Left lung (tissue), 4 donors: ENCODE measurements at regions not wholly inside any gene's neighbourhood (a gene's known extent, or its start where the extent isn't known, plus 50 kb on each side); places are given as distances from the start of the nearest gene placed in this dataset.

Source experiments
- ATAC-seq: fragments of 200-7000 bp; cut with Tn5 transposase; one replicate; pipeline ENCODE4 v1.9.1; 2020; ENCODE audit warnings: moderate library complexity
- DNase-seq, 4 donors: peaks; one replicate each; pipeline ENCODE4 v3.0.0-alpha.2; 2013 to 2020
- H3K27ac ChIP-seq, 2 donors: fragments of 200-600 bp; sonication (generic) in 1 of 2; one replicate each; pipeline versions ENCODE4 v1.5.0 to v1.8.0; 2020 to 2021
- H3K27me3 ChIP-seq, 2 donors: fragments of 200-600 bp; sonication (generic) in 1 of 2; one replicate each; pipeline versions ENCODE4 v1.5.0 to v1.8.0; 2020 to 2021
- H3K36me3 ChIP-seq, 2 donors: fragments of 200-600 bp; sonication (generic) in 1 of 2; one replicate each; pipeline versions ENCODE4 v1.5.0 to v1.8.0; 2020 to 2021
- H3K4me1 ChIP-seq, 2 donors: fragments of 200-600 bp; one replicate each; pipeline ENCODE4 v1.8.0; 2021
- H3K4me3 ChIP-seq, 2 donors: fragments of 200-600 bp; sonication (generic) in 1 of 2; one replicate each; pipeline versions ENCODE4 v1.5.0 to v1.8.0; 2020 to 2021; ENCODE audit warnings: mild to moderate bottlenecking in 1 of 2
- H3K9me3 ChIP-seq, 2 donors: fragments of 200-600 bp; sonication (generic) in 1 of 2; one replicate each; pipeline versions ENCODE4 v1.5.0 to v1.8.0; 2020 to 2021
- intact Hi-C, 2 donors: fragments of 100-400 bp; cut with DNase I; formaldehyde crosslinking; loops; one replicate each; pipeline versions ENCODE4 v1.11.2 to v1.14.2; 2022
- TF ChIP-seq, protein P1 (sequence below), 2 donors: fragments of 200-600 bp; sonication (generic) in 1 of 2; IDR thresholded peaks; one replicate each; pipeline versions ENCODE4 v1.5.0 to v1.8.0; 2021; ENCODE audit warnings: antibody characterized with exemption in 2 of 2
- donor health status: DM: no; HTN: yes; CAD: no.
- donor health status: DM: no; HTN: no; CAD: no.

DNA sequence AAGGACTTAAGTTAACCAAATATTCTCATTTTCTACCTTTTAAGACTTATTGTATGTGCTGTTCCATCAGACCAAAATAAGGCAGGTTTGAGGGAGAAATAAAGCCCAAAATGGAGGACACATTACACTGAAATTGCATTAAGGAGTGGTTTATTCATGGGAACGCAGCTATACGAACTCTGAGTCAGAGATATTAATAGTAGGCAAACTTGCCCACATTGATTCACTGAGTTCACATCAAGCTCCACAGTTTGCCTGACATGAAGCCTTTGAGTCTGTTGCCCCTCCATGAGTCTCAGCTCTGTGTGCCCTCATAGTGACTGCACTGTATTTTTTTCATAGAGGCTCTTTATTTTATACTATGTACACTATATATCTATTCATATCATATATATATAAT lies 135.0 kb upstream of the SNX2 start:
- intact Hi-C loops = no loop called here
- H3K4me1 ChIP-seq = no peaks in the 10 kb centered on the region
- TF ChIP-seq, protein P1, sequence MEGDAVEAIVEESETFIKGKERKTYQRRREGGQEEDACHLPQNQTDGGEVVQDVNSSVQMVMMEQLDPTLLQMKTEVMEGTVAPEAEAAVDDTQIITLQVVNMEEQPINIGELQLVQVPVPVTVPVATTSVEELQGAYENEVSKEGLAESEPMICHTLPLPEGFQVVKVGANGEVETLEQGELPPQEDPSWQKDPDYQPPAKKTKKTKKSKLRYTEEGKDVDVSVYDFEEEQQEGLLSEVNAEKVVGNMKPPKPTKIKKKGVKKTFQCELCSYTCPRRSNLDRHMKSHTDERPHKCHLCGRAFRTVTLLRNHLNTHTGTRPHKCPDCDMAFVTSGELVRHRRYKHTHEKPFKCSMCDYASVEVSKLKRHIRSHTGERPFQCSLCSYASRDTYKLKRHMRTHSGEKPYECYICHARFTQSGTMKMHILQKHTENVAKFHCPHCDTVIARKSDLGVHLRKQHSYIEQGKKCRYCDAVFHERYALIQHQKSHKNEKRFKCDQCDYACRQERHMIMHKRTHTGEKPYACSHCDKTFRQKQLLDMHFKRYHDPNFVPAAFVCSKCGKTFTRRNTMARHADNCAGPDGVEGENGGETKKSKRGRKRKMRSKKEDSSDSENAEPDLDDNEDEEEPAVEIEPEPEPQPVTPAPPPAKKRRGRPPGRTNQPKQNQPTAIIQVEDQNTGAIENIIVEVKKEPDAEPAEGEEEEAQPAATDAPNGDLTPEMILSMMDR (IDR thresholded peaks at IDR 0.05) = no peak
- no peaks in the 10 kb centered on the region for H3K36me3 ChIP-seq
- H3K4me3 ChIP-seq = no peak overlapping the region
- H3K27ac ChIP-seq = no peak overlapping the region
- H3K27me3 ChIP-seq = no peaks in the 10 kb centered on the region
- DNase-seq (no peak), ATAC-seq (no peak)
- no peaks in the 10 kb centered on the region for H3K9me3 ChIP-seq

- Histone ChIP-seq H3K27me3 (no peaks in the 10 kb centered on the region), H3K4me1 (no peaks in the 10 kb centered on the region), H3K4me3 (no peak overlapping the region), H3K36me3 (no peaks in the 10 kb centered on the region), H3K27ac (no peak overlapping the region), H3K9me3 (no peaks in the 10 kb centered on the region)
- TF ChIP-seq, protein P1 (IDR thresholded peaks at IDR 0.05) = no peak
- DNase-seq = no peak
- intact Hi-C loops = no loop called here
- ATAC-seq = no peak
Observed at GRCh38 chr5:122649080-122649479, 125.8 kb upstream of the SNX2 start.

GRCh38 chr5:122653087-122654017 lies 121.5 kb upstream of the SNX2 start:
- Histone ChIP-seq H3K4me1 (no peaks in the 10 kb centered on the region), H3K36me3 (no peaks in the 10 kb centered on the region), H3K4me3 (no peak overlapping the region), H3K27ac (no peak overlapping the region), H3K9me3 (no peaks in the 10 kb centered on the region), H3K27me3 (no peaks in the 10 kb centered on the region)
- ATAC-seq (no peak), DNase-seq (peak in 1 of 4 donors; percentile 5)
- intact Hi-C loops = no loop called here
- TF ChIP-seq, protein P1 (IDR thresholded peaks at IDR 0.05) = no peak

DNA sequence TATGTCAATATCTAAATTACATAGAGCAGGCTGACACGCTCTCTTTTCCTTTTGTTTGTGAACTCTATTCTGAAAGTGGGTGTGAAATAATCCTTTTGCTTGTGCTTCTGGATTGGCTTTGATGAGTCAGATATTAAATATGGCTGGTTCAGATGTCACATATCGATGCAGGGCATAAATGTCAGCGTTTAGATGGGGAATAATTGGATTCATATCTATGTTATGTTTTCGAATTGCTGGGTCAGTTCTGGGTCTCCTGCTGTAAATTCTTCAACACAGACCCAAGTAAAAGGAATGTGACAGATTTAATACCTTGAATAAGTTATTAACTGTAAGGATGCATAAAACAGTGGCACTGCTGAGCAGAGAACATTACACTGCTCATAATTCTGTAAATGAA lies 118.7 kb upstream of the SNX2 start:
- Histone ChIP-seq H3K9me3 (no peaks in the 10 kb centered on the region), H3K4me3 (no peak overlapping the region), H3K27me3 (no peaks in the 10 kb centered on the region), H3K4me1 (no peaks in the 10 kb centered on the region), H3K27ac (no peak overlapping the region), H3K36me3 (no peaks in the 10 kb centered on the region)
- DNase-seq (no peak), ATAC-seq (no peak)
- TF ChIP-seq, protein P1 (IDR thresholded peaks at IDR 0.05) = no peak
- intact Hi-C loops = no loop called here

DNA sequence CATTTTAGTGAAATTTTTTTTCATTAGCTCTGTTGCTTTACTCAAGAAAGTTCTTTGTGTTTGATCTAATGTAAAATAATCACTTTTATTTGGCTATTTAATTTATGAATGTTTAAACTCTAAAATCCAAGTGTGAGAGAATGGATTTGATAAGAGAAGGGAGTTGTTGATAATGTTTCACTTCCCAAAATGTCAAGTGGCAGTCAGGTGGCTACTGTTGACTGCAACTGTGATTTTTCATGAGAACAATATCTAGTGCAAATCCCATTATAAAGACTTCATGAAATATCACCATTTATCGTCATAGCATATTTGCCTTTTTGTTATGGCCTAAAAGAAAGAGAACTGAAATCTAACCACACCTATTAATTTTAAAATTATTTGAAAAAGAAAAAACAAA lies 118.3 kb upstream of the SNX2 start:
- no peak overlapping the region for H3K4me3 ChIP-seq
- H3K27me3 ChIP-seq = no peaks in the 10 kb centered on the region
- H3K4me1 ChIP-seq = no peaks in the 10 kb centered on the region
- ATAC-seq (no peak), DNase-seq (no peak)
- intact Hi-C loops = no loop called here
- no peaks in the 10 kb centered on the region for H3K36me3 ChIP-seq
- TF ChIP-seq, protein P1 (IDR thresholded peaks at IDR 0.05) = no peak
- H3K27ac ChIP-seq = no peak overlapping the region
- H3K9me3 ChIP-seq = no peaks in the 10 kb centered on the region
